ENCODE measurements at regions not wholly inside any gene's neighbourhood (a gene's known extent, or its start where the extent isn't known, plus 50 kb on each side); places are given as distances from the start of the nearest gene placed in this dataset.

- ChIA-PET CTCF (no interaction called here), POLR2A (ENCODE audit: low non-redundant PET) (no interaction called here)
- peak; percentile 45 for DNase-seq (ENCODE audit: low spot score)
- TF ChIP-seq, protein P1, sequence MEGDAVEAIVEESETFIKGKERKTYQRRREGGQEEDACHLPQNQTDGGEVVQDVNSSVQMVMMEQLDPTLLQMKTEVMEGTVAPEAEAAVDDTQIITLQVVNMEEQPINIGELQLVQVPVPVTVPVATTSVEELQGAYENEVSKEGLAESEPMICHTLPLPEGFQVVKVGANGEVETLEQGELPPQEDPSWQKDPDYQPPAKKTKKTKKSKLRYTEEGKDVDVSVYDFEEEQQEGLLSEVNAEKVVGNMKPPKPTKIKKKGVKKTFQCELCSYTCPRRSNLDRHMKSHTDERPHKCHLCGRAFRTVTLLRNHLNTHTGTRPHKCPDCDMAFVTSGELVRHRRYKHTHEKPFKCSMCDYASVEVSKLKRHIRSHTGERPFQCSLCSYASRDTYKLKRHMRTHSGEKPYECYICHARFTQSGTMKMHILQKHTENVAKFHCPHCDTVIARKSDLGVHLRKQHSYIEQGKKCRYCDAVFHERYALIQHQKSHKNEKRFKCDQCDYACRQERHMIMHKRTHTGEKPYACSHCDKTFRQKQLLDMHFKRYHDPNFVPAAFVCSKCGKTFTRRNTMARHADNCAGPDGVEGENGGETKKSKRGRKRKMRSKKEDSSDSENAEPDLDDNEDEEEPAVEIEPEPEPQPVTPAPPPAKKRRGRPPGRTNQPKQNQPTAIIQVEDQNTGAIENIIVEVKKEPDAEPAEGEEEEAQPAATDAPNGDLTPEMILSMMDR (conservative IDR thresholded peaks at IDR 0.05; ENCODE audit: low read depth) = no peak
- peak overlapping the region; percentile 77 for H3K27ac ChIP-seq
Measured at GRCh38 chr16:86823888-86824671, 245.7 kb downstream of the FOXL1 start.

DNA sequence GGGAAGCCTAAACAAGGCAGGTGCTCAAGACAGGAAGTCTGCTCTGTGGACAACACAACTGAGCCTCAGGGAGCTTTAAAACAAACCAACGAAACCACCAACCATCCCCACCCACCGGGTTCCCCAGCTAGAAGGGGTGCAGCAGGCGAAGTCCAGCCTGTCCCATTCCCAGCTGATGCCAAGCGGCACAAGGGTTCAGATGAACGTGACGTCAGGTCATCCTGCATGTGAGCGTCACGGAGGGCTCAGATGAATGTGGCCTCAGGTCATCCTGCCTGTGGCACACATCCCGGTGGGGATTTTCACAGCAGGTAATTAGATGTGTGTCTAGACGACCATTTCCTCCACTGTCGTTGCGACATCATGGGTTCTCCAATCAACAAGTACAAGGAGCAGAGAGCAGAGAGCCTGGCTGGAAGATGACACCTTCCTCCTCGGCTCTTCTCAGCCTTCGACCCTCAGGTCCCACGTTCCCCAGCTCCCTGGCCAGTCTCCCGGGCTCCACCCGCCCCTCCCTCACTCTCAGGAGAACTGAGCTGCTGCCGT is 246.5 kb downstream of the FOXL1 start:
- no peak for DNase-seq (ENCODE audit: low spot score)
- CTCF ChIA-PET = interaction anchor here (0.7 kb wide), 1 partner anchor 157 kb away, joined by 3 read pairs; no protein-coding TSS in a partner anchor
- POLR2A ChIA-PET (ENCODE audit: low non-redundant PET) = no interaction called here
- H3K27ac ChIP-seq = peak overlapping the region; percentile 77
- TF ChIP-seq, protein P1 (conservative IDR thresholded peaks at IDR 0.05; ENCODE audit: low read depth) = no peak

GRCh38 chr16:86825631-86826030 is 247.3 kb downstream of the FOXL1 start:
- no peak overlapping the region for H3K27ac ChIP-seq
- no peak for DNase-seq (ENCODE audit: low spot score)
- TF ChIP-seq, protein P1 (conservative IDR thresholded peaks at IDR 0.05; ENCODE audit: low read depth) = no peak
- CTCF ChIA-PET = interaction anchor here (0.7 kb wide), 1 partner anchor 157 kb away, joined by 3 read pairs; no protein-coding TSS in a partner anchor
- POLR2A ChIA-PET (ENCODE audit: low non-redundant PET) = no interaction called here

- no peak overlapping the region for H3K27ac ChIP-seq
- no peak for DNase-seq (ENCODE audit: low spot score)
- TF ChIP-seq, protein P1 (conservative IDR thresholded peaks at IDR 0.05; ENCODE audit: low read depth) = no peak
- POLR2A ChIA-PET (ENCODE audit: low non-redundant PET) = no interaction called here
- CTCF ChIA-PET = no interaction called here
Measured at GRCh38 chr16:86826941-86827340, 248.6 kb downstream of the FOXL1 start.

- ChIA-PET CTCF (interaction anchor here (0.6 kb wide), 1 partner anchor 67 kb away, joined by 4 read pairs; no protein-coding TSS in a partner anchor), POLR2A (ENCODE audit: low non-redundant PET) (no interaction called here)
- no peak for DNase-seq (ENCODE audit: low spot score)
- TF ChIP-seq, protein P1 (conservative IDR thresholded peaks at IDR 0.05; ENCODE audit: low read depth) = no peak
- no peak overlapping the region for H3K27ac ChIP-seq
Measured at GRCh38 chr16:86827521-86827920, 249.2 kb downstream of the FOXL1 start.

GRCh38 chr16:86828202-86828601 is 249.9 kb downstream of the FOXL1 start:
- H3K27ac ChIP-seq = no peak overlapping the region
- POLR2A ChIA-PET (ENCODE audit: low non-redundant PET) = no interaction called here
- CTCF ChIA-PET = interaction anchor here (0.6 kb wide), 1 partner anchor 453 kb away, joined by 3 read pairs; no protein-coding TSS in a partner anchor
- no peak for DNase-seq (ENCODE audit: low spot score)
- TF ChIP-seq, protein P1 (conservative IDR thresholded peaks at IDR 0.05; ENCODE audit: low read depth) = no peak

Data from RWPE1 (cell line).